Urothelium cell line (cell line): ENCODE measurements at regions not wholly inside any gene's neighbourhood (a gene's known extent, or its start where the extent isn't known, plus 50 kb on each side); places are given as distances from the start of the nearest gene placed in this dataset.

Experiments used
- DNase-seq: peaks from one replicate; pipeline ENCODE4 v3.0.0; 2011; ENCODE audit warnings: low spot score, mixed read lengths
- FAIRE-seq: peaks from 2 replicates; lab custom pipeline; 2011; peaks lifted over from hg19 to GRCh38; lab: Jason Lieb, UNC

GRCh38 chr1:221903594-221903993 lies 161.7 kb upstream of the DUSP10 start:
- FAIRE-seq = no peak
- no peak for DNase-seq

GRCh38 chr1:221902961-221903360 lies 161.1 kb upstream of the DUSP10 start:
- DNase-seq = no peak
- FAIRE-seq = no peak

GRCh38 chr1:221900678-221901077 lies 158.8 kb upstream of the DUSP10 start:
- DNase-seq = no peak

GRCh38 chr1:221897321-221897721 lies 155.4 kb upstream of the DUSP10 start:
- no peak for FAIRE-seq
- no peak for DNase-seq

More at GRCh38 chr1:221900678-221901077, 158.8 kb upstream of the DUSP10 start:
- FAIRE-seq = no peak

GRCh38 chr1:221892301-221892830 lies 150.5 kb upstream of the DUSP10 start:
- FAIRE-seq (no peak), DNase-seq (no peak)

DNA sequence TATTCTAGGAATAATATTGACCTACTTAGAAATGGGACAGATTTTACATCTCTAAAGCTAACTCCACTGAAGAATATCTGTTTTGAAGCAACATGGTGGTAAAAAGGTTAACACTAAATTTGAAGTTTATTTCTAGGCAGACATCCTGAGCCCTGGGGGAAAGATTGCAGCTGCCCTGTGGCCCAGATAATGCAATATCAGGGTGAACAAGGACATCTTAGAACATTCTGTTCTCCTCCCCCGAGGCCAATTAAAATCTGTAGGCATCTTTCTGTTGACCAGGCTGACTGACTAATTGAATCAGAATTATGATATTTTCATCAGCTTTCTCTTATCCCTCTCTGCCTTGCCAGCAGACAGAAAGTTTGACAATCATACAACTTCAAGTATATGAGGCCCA lies 149.8 kb upstream of the DUSP10 start:
- DNase-seq (no peak), FAIRE-seq (no peak)

DNA sequence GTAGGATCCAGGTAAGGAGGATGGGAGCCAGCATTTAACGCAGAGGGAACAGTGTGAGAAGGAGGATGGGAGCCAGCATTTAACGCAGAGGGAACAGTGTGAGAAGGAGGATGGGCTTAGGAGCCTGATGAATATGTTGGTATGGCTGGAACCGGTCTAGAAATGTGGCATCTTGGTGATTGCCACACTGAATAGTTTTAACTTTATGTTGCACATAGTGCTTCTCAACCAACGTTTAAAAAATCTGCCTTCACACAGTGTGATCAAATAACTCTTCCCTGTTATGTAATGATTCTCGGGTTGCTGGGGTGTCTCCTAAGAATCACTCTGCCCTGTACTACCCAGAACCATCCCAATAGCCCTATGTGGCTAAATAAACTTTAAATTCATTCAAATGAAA lies 146.9 kb upstream of the DUSP10 start:
- no peak for FAIRE-seq
- DNase-seq = no peak

DNA sequence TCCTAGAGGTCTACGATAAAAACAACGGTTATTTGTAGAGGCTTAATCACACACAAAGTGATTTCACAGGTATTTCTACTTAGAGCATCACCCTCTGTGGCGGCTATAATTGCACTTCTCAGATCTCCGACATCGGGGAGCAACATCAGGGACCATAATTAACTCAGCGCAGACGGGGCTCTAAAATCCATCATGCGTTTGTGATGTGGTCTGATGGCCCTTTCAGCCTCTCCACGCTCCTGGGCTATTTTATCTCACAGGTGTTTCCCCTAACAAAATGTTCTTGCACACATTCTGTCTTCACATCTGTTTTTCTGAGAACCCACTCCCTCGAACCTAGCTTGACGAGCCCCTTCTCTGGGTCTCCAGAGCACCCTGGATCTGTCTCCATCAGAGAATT lies 146.3 kb upstream of the DUSP10 start:
- FAIRE-seq = no peak
- no peak for DNase-seq

- no peak for FAIRE-seq
Observed at GRCh38 chr1:221887758-221888157, 145.9 kb upstream of the DUSP10 start.

DNA sequence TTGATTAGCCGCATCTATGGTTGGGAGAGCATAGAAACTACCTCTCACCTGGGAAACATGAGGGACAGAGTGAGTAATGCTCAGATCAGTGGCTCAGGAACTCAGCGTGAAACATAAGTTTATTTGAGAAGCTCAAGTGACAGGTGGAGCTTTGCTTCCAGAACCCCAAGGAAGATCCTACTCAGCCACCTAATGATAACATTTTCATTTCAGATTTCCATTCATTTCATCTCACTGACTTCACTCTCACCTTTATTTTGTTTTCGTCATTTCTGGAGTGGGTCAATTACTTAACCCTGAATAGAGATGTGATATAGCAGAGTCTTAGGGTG lies 145.5 kb upstream of the DUSP10 start:
- FAIRE-seq (no peak), DNase-seq (no peak)

More at GRCh38 chr1:221887758-221888157, 145.9 kb upstream of the DUSP10 start:
- no peak for DNase-seq

DNA sequence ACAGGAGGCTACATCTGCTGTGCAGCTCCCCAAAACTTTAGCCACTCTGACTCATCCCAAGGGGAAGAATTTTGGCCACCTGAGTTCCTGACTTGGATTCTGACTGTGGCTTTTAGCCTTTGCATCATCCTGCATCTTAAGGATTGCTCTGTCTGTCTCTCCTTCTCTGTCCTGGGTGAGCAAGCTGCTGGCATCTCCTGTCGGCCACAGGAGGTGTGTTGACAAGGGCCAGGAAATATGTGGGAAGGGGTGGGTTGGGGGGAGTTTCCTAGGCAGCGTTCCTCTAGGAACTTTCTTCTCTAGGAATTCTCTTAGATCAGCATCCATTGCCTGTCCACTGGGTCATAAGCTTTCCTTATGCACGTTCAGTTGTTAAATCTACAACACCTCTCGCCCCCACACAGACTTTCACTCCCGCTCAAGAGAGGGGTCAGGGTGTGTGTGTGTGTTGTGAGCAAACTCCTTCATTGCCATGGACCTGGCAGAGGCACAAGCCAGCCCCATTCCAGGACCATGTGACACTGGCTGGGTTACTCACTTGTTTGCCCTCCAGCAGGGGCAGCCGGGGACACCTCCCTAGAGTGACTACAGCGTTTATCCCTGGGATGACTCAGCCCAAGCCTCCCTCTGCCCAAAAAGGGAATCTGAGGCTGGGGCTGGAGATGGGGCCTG lies 145.0 kb upstream of the DUSP10 start:
- FAIRE-seq (no peak), DNase-seq (peak; percentile 87)

GRCh38 chr1:221886311-221886710 lies 144.4 kb upstream of the DUSP10 start:
- no peak for FAIRE-seq

GRCh38 chr1:221884821-221885220 lies 142.9 kb upstream of the DUSP10 start:
- FAIRE-seq = no peak
- no peak for DNase-seq

More at GRCh38 chr1:221886311-221886710, 144.4 kb upstream of the DUSP10 start:
- no peak for DNase-seq

- DNase-seq (no peak), FAIRE-seq (no peak)
Observed at GRCh38 chr1:221881805-221882581, 140.1 kb upstream of the DUSP10 start.

DNA sequence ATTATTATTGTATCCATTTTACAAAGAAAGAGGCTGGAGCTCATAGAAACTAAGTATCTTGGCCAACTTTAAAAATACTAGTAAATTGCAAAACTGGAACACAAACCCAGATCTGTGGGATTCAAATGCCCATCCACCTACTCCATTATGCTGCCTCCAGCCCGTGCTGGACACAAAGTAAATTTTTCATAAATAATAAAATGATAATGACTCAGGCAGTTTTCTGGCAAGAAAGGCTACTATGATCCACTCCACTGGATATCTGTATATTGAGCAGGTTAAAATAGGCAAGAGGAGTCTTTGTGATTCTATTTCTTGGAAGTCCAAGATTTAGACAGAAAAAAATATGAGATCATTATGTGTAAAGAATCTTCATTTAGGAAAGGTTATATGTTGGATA lies 138.3 kb upstream of the DUSP10 start:
- FAIRE-seq (no peak), DNase-seq (no peak)

- no peak for FAIRE-seq
- no peak for DNase-seq
Observed at GRCh38 chr1:221878134-221878533, 136.2 kb upstream of the DUSP10 start.

DNA sequence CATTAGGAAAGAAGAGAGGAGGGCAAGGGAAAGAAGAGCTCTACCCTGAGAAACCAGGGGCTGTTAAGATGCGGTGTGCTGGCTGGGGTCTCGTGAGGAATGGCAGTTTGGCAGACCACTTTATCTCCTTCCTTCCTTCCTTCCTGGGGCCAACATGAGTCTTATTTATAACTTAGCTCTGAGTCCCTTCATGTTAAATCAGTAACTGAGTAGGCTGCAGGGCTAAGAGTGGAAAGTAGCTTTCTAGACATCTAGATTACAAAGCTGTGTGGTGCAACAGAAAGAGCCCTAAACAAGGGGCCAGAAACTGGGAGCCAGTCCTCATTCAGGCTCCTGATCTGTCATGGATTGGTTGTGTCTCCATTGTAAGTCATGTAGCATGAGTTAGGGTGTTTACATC lies 135.4 kb upstream of the DUSP10 start:
- no peak for FAIRE-seq
- no peak for DNase-seq

GRCh38 chr1:221875004-221875330 lies 133.1 kb upstream of the DUSP10 start:
- FAIRE-seq (no peak), DNase-seq (no peak)

- FAIRE-seq = no peak
- DNase-seq = no peak
Observed at GRCh38 chr1:221874285-221875003, 132.6 kb upstream of the DUSP10 start.

GRCh38 chr1:221873673-221874072 lies 131.8 kb upstream of the DUSP10 start:
- no peak for FAIRE-seq
- DNase-seq = no peak

DNA sequence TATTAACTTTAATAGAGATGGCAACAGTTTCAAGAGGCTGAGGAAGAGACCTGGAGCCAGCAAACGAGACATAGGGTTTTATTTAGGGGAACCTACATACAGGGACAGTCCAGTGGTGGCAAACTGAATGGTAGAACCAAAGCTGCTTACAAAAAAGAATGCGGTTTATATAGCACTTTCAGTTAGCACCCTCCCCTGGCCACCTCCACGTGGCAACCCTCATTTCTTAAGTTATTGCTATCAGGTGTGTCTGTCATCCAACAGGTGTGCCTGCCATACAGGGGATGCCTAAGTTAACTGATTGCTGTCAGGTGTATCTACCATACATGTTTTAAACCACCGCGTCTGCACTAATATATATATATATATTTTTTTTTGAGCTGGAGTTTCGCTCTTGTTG lies 129.2 kb upstream of the DUSP10 start:
- FAIRE-seq = no peak
- no peak for DNase-seq

DNA sequence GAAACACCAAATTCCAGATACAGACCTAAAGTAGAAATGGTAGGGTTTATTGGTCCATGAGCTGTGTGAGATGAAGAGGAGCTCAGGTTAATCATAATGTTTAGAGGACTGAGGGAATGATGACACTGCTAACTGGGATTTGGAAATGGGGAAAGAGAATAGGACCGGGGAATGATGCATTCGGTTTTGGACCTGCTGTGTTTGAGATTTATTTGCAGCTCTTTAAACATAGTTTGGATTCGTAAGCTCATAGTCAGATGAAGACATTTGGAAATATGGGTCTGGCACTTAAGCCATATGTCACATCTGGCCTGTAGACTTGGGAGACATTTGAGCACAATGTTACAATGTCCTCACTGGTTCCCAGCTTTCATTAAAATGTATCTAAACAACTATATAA lies 127.9 kb upstream of the DUSP10 start:
- DNase-seq = no peak
- no peak for FAIRE-seq
